ENCODE measurements at regions not wholly inside any gene's neighbourhood (a gene's known extent, or its start where the extent isn't known, plus 50 kb on each side); places are given as distances from the start of the nearest gene placed in this dataset.

- Histone ChIP-seq H3K9me3 (replicated peaks; ENCODE audit: control insufficient read depth, insufficient read depth, low read depth, low read length) (no peaks in the 10 kb centered on the region), H3K9me1 (ENCODE audit: control insufficient read depth, insufficient read depth, low read length) (no peaks in the 10 kb centered on the region), H3K4me3 (no peak overlapping the region), H3K27me3 (ENCODE audit: control insufficient read depth in 2 of 2, insufficient read depth in 2 of 2, low read length in 2 of 2) (no peaks in the 10 kb centered on the region), H3K9ac (ENCODE audit: insufficient read depth in 1 of 2, low read depth in 2 of 2, low read length in 2 of 2) (no peak overlapping the region), H3K79me2 (ENCODE audit: control insufficient read depth, insufficient read depth, low read length) (no peaks in the 10 kb centered on the region), H4K20me1 (replicated peaks; ENCODE audit: control insufficient read depth, insufficient read depth, low read length) (no peaks in the 10 kb centered on the region), H2AFZ (ENCODE audit: low read depth, low read length) (no peak overlapping the region), H3K36me3 (ENCODE audit: control insufficient read depth, insufficient read depth, low read length) (no peaks in the 10 kb centered on the region), H3K27ac (ENCODE audit: extremely low read depth, low read depth, low read length) (no peak overlapping the region), H3K4me1 (replicated peaks in 1 of 2; ENCODE audit: control insufficient read depth in 2 of 2, insufficient read depth in 2 of 2, low read length in 2 of 2) (no peaks in the 10 kb centered on the region), H3K4me2 (ENCODE audit: insufficient read depth, low read length) (no peak overlapping the region)
- in situ Hi-C loops (cut with MboI) (no loop called here), intact Hi-C loops (cut with micrococcal nuclease) (no loop called here)
- POLR2A ChIA-PET: no interaction called here
- no TSS peak for BruUV-seq (replicated peaks)
- TF ChIP-seq NCOA6 (IDR thresholded peaks at IDR 0.05): no peak
- TF ChIP-seq HDAC2 (IDR thresholded peaks at IDR 0.05): no peak
- no peak for TF ChIP-seq CTBP1 (IDR thresholded peaks at IDR 0.05; ENCODE audit: borderline replicate concordance)
- TF ChIP-seq SMARCE1 (IDR thresholded peaks at IDR 0.05): no peak
- TF ChIP-seq PHF8 (IDR thresholded peaks at IDR 0.05; ENCODE audit: borderline replicate concordance, low read length): no peak
- TF ChIP-seq TEAD2 (tag; IDR thresholded peaks at IDR 0.05): no peak
- no peak for TF ChIP-seq SMAD3 (CRISPR knock-in tag; conservative IDR thresholded peaks at IDR 0.05)
- TF ChIP-seq SAFB (IDR thresholded peaks at IDR 0.05; ENCODE audit: borderline replicate concordance, low read depth, low read length): no peak
- no peak for TF ChIP-seq ADNP (tag; IDR thresholded peaks at IDR 0.05)
- no peak for TF ChIP-seq POLR3A (IDR thresholded peaks at IDR 0.05; ENCODE audit: borderline replicate concordance, extremely low read depth, insufficient read depth, insufficient read length)
- TF ChIP-seq E2F1 (CRISPR knock-in tag; IDR thresholded peaks at IDR 0.05): no peak
- TF ChIP-seq KLF13 (tag; IDR thresholded peaks at IDR 0.05; ENCODE audit: borderline replicate concordance, low read depth): no peak
- TF ChIP-seq ZHX1 (conservative IDR thresholded peaks at IDR 0.05; ENCODE audit: low read length): no peak
- no peak for TF ChIP-seq NFE2 (IDR thresholded peaks at IDR 0.05; ENCODE audit: low read depth)
- no peak for TF ChIP-seq ZNF316 (IDR thresholded peaks at IDR 0.05)
- no peak for TF ChIP-seq COPS2 (conservative IDR thresholded peaks at IDR 0.05)
- TF ChIP-seq NCOR1 (IDR thresholded peaks at IDR 0.05): no peak
- no peak for TF ChIP-seq C11orf30 (IDR thresholded peaks at IDR 0.05; ENCODE audit: low read depth)
- TF ChIP-seq CBX5 (IDR thresholded peaks at IDR 0.05; ENCODE audit: borderline replicate concordance, low read depth): no peak
- no peak for TF ChIP-seq ZBED1 (IDR thresholded peaks at IDR 0.05)
- WGBS (ENCODE audit: insufficient coverage, low coverage, missing lambda C conversion rate): 0% methylated on average over 2 of the region's 2 CpGs
- FAIRE-seq: no peak
- CTCF ChIA-PET (ENCODE audit: low intra/inter-chr PET ratio): no interaction called here
- ATAC-seq: no peak
- no peak for DNase-seq (ENCODE audit: extremely low read depth in 1 of 4, low spot score in 3 of 4)
These were observed 399.3 kb downstream of the GPM6A start for GRCh38 chr4:175412746-175413145.

All from K562 (cell line).